Posterior vena cava (tissue), 2 donors: ENCODE measurements at regions not wholly inside any gene's neighbourhood (a gene's known extent, or its start where the extent isn't known, plus 50 kb on each side); places are given as distances from the start of the nearest gene placed in this dataset.
A peak's percentile ranks its signal among the peaks of the same experiment; 100 is the strongest.

Experiments
- DNase-seq: peaks from one replicate; pipeline ENCODE4 v3.0.0-alpha.2; 2020; ENCODE audit warnings: low spot score
- intact Hi-C, 2 donors: fragments of 100-400 bp; cut with DNase I; formaldehyde crosslinking; loops; one replicate each; pipeline versions ENCODE4 v1.14.1 to v1.14.2; 2022 to 2023
- donor health status: DM: yes; HTN: yes; CAD: no.
- donor health status: DM: yes; HTN: yes; CAD: no.

DNA sequence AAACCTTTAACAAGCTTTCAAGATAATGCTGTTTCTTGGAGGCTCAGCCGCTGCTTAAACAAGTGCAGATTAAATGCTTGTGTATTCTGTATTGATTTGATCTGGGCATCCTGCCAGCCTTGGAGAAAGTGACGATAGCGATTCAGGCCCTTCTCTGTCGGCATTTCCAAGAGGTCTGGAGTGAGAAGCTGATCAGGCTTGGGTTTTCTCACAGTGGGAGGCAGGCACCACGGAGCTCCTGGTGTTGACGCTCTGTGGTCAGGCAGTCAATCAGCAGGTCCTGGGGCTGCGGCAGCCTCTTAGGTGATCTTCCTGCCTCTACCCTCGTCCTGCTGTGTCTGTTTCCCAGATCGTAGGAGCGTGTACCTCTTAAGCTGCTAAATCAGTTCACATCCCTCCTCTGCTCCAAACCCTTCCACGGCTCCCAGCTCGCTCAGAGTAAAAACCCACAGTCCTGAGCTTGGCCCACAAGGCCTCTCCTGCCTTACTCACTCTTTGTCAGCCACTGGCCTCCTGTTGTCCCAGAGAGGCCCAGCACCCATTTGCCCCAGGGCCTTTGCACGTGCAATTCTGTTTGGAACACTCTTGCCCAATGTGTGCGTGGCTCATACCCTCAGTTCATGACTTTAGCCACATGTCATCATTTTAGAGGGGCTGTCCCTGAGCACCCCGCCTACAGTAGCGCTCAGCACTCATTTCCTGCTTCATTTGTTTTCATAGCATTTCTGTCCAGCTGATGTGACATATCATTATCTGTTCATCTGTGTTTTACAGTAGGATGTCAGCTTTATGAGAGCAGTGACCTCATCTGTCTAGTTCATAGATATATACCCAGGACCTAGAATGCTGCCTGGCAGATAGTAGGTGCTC, 155.4 kb downstream of the AACS start:
- no peak for DNase-seq
- intact Hi-C loops, result no loop called here

DNA sequence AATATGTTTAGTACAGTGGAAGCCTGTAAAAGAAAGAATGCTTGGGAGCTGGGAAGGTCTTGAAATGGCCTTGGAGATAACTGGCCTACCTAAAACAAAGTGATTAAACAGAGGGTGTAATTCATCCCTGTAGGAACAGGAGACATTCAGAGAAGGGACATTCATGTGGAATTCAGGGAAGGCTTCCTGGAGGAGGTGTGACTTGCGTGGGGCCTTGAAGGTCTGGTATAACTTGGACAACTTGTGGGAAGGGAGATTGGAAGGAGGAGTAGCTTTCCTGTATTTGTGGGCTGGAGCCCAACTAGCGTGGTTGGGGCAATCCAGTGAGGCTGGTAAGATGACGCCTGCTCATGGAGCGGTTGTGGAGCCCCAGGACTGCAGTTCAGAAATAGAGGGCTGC, 156.4 kb downstream of the AACS start:
- no peak for DNase-seq
- intact Hi-C loops, result no loop called here

DNA sequence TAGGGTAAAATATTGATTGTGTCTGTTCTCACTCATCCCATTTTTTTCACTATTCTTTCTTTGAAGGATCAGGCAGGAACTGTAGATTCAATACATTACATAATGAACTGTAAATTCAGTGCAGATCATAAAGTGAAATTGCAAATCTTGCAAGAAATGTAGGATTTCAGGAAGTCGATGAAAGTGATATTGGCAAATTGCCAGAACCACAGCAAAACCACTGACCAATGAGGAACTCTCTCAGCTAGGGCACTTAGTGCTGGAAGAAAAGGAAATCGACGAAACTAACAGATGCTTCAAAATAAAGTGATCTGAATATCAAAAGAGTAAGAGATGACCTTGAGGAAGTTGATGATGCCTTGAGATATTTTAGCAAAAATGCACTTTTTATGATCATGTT, 157.6 kb downstream of the AACS start:
- intact Hi-C loops, result no loop called here
- no peak for DNase-seq

DNA sequence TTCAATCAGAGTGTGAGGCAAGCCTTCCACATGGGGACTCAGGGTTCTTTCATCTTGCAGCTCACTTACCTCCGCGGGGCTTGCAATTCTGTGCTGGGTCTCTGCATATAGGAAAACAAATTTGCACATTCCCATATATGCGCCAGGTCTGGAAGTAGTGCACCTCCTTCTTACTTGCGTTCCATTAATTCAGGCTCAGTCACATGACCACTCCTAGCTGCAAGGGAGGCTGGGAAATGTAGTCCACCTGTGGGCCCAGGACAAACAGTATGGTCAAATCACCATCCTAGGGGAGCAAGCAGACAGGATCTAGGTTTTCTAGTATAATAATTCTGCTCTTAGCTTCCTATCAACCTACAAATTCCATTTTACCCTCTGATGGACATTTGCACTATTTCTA, 160.4 kb downstream of the AACS start:
- no peak for DNase-seq
- intact Hi-C loops, result no loop called here

DNA sequence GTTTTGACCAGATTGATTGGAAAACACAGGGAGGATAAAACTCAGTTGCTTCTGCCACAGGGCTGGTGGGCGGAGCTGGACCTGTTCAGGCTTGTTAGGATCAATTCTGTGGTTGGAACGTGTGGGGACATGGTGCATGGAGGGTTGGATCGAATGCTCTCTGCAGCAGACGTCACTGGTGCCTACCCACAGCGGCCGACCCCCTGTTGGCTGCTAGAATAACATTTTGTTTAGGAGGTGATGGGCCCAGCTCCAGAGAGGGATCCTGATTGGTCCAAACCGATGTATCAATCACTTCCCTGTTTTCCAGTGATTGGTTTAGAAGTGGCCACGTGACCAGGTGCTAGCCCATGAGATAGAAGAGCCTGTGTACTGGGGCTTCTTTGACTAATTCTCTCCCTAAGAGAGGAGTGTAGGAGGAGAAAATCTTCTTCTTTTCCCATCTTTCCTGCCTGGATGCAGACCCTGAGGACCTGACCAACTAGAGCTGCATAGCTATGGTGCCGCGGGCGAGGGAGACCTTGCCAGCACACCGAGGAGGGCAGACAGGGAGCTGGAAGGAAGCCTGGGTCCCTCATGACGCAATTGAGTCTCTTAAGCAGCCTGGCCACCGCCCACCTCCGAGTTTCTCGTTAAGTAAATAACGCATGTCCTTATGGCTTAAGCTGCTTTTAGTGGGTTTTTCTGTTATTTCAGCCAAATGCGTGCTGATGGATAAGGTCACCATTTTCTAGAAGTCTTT, 163.5 kb downstream of the AACS start:
- DNase-seq, result peak; percentile 54
- intact Hi-C loops, result no loop called here

DNA sequence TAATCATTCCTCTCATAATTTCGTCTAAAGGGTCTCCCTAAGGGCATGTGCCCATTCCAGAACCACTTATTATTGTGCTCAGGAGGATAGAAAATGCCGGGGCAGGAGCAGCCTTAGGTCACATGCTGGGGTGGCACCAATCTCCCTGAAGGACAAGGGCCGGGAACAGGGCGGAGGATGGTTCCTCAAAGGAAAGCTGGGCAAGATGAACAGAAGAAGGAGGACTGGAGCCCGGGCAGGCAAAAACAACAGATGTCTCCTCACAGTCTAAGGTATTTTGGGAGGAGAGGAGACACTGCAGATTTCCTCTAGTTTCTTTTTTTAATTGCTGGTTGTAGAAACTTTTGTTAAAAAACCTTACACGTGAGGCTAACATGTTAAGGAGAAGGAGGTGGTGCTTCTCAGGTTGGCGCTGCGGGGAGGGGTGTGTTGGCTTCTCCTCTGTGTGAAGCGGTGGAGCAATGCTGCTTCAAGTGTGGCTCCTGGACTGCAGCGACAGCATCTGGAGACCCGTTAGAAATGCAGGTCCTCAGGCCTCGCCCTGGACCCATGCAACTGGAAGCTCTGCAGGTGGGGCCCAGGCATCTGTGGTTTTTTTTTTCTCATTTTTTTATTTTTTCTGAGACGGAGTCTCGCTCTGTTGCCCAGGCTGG, 164.8 kb downstream of the AACS start:
- peak; percentile 51 for DNase-seq
- intact Hi-C loops, result no loop called here

DNA sequence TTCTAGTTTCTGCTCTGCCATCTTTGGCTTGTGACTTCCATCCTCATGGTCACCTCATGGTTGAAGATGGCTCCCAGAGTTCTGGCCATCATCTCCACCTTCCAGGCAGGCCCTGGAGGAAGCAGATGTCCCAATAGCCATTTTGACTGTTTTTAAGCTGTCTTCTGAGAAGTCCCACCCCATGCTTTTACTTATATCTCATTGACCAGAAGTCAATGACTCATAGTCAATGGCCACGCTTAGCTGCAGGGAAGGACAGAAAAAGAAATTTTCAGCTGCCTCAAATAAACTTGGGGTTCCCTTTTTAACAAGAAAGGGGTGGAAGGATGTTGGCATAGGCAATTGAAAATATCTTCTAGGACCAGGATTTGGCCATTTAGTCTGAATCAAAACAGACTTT, 168.1 kb downstream of the AACS start:
- intact Hi-C loops, result no loop called here

DNA sequence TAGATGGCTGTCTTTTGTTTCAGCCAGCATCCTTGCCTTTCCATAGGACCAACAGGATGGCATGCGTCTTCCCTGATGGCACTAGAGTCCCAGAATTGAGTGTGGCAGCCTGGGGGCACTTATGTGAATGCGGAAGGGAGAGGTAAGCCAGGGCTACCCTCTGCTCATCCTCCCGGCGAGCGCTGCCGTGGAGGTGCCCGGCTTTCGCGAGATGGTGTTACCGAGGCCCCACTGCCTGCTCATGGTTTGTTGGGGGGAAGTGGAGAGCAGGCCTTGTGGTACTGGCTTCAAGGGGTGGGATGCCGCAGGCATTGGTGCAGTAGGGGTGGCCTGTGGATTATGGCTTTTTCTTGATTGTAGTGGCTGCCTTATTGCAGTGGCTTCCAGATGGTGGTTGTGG, 174.3 kb downstream of the AACS start:
- peak; percentile 66 for DNase-seq
- intact Hi-C loops, result no loop called here

More for the DNA sequence above, 168.1 kb downstream of the AACS start:
- peak; percentile 8 for DNase-seq

DNA sequence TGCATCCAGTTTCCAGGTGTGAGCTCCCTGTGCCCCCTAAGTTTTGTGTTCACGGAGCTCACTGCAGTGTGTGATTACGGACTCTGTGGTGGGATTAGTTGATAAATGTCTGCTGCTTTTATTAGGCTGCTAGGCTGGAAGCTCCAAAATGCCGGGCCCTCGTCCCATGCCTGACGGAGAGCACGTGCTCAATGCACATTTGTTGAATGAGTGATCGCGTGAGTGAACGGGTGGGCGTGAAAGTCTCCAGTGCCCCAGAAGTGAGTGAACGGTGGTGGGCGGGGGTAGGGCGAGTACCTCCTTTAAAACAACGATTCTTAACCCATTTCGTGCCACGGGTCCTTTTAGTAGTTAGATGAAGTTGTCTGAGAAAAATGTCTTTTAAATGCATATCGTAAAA, 175.5 kb downstream of the AACS start:
- intact Hi-C loops, result no loop called here
- peak; percentile 57 for DNase-seq

DNA sequence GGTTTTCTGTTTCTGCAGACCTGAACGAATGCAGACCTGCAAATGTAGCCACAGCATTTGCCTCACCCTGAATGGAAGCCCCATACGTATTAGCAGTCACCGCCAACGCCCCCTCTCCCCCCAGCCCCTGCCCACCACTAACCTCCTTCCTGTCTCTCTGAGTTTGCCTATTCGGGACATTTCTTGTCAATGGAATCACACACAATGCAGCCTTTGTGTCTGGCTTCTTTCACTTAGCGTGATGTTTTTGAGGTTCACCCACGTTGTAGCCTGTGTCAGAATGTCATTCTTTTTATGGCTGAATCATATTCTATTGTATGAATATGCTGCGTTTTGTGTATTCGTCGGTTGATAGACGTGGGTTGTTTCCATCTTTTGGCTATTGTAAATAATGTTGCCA, 178.6 kb downstream of the AACS start:
- intact Hi-C loops, result no loop called here
- DNase-seq, result no peak

DNA sequence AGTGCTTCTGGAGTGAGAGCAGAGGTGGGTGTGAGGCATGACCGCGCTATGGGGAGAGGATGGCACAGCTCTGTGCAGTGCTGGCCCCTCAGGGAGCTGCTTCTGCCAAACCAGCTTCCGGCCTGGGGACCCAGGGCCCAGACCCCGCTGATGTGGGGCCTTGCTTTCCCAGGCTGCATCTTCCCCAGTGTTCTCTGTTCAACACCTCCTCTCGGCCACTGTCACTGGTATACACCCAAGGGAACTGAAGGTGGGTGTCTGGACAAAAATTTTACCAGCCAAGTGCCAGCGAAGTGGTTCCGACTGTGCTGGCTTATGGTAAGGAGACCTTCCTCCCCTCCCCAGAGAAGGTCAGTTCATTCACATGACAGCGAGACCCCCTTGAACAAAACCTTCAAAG, 179.1 kb downstream of the AACS start:
- peak; percentile 57 for DNase-seq
- intact Hi-C loops, result no loop called here

DNA sequence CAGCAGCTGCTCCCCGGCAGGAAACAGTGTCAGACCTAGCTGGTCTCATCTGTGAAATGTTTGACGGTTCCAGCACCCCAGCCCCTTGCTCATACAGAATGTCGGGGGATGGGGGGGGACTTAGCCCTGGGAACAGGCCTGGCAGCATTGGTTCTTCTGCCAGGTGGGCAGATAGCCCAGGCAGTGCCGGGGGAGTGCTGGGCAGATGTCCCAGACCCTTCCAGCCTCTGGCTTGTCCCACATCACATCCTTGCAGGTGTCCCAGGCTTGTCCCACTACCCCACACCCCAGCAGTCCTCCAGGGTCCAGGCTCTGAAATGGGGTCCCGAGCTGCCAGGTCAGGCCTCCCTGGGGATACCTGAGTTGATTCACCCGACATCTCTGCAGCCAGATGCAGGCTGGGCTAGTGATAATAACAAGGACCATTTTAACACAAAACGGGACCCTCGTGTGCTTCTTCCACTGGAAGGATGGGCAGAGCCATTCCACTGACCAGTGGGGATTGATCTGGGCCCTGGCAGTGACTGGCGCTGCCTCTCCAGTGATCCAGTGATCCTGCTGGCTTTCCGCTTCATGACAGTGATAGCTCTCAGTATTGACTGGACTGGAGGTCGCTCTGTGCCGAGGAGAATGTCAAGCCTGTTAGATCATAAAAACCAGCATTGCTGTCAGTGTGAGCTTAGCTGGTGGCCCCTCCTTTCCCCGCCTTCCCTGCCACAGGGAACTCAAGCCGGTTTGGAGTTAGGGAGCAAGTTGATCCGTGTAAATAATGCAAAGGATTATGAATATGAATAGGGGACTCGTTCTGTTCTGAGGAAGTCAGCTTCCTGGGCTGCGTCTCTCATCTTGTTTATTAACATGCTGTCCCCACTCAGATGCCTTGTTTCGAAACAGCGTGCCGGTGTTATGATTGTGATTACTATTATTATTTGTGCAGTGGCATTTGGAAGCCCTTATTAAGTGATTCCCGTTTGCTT, 180.6 kb downstream of the AACS start:
- peak; percentile 59 for DNase-seq
- intact Hi-C loops, result no loop called here

DNA sequence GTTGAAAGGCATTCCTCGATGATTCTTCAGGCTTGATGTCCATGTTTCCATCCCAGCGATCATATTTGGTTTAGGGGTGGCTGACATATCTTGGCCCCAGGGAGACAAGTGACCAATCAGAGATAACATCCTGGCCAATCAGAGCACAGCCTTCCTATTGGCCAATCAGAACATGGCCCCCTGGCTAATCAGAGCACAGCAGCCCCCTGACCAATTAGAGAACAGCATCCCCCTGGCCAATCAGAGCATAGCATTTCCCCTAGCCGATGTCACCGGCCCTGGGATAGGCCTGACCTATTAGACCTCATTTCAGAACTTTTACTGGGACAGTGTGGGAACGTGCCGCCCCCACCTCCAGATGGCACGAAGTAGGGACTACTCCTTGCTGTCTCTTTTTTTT, 182.2 kb downstream of the AACS start:
- intact Hi-C loops, result no loop called here
- DNase-seq, result peak; percentile 54

DNA sequence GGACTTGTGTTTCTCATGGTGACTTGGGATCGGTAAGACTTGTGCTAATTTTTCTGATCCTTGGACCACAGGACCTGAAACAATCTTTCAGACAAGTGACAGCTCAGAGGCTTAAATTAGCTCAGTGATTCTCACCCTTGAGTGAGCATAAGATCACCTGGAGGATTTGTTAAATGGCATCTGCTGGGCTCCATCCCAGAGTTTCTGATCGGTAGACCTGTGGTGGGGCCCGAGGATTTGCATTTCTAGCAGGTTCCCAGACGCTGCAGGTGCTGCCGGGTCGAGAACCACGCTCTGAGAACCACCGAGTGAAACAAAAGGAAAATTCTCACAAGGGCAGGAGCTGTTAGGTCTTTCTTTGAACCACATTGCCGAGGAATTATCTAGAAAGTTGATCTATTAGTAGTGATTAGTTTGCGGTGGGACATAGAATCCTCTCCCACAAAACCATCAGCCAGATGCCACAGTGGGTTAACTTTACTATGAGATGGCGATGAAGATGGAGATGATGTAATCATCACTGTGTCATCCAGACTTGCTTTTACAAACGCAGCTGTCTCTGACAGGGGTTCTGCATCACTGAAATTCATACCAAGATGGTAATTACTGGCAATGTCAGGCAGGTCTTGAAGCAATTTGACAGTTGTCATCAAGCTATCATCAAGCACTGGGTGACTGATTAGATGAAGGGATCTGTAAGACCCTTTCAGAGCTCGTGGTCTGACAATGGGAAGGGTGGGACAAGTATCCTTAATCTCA, 184.0 kb downstream of the AACS start:
- DNase-seq, result no peak
- intact Hi-C loops, result no loop called here

DNA sequence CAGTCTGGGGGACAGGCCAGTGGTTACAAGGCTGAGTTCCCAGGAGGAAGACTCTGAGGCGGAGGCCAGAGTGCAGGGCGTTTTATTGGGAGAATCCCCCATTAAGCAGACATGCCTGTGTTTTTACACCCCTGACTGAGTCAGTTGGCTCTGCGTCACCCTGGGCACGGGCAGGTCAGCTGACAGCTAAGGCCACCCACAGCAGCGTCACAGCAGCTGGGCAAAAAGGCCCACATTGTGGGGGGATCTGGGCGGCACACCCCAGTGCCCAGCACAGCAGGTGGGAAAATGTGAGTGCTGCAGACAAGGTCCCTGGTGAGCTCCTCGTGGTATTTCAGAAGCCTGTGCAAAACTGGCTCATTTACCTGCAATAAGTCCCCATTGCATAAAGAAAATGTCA, 184.7 kb downstream of the AACS start:
- intact Hi-C loops, result no loop called here
- peak; percentile 65 for DNase-seq

DNA sequence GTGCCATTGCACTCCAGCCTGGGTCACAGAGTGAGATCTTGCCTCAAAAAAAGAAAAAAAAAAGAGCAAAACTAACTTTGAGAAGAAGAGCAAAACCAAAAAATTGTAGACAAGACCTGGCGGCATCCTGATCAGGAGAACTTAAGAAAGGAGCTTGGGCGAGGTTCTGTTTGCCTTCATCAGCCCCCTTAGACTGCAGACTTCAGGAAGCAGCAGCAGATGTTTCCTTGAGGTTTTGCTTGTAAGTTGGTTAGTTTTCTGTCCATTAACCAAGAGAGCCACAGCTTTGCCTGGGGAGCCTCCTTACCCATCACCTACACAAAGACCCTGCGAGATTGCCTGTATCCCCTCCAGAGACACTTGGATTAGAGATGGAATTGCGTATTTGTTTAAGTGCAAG, 189.0 kb downstream of the AACS start:
- peak; percentile 24 for DNase-seq
- intact Hi-C loops, result no loop called here

DNA sequence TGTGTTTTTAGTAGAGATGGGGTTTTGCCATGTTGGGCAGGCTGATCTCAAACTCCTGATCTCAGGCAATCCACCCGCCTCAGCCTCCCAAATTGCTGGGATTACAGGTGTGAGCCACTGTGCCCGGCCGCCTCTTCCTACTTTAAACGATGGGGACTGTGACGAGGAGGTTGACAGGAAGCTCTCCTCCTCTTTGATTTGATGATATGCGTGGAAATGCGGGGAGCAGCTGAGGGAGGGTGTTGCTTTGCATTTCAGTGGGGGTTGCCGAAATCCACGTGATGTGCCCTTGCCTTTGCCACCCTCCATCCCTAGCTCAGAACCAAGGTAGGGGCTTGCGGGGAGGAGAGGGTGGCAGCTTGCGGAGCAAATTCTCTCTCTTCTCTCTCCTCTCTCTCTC, 189.6 kb downstream of the AACS start:
- intact Hi-C loops, result no loop called here

DNA sequence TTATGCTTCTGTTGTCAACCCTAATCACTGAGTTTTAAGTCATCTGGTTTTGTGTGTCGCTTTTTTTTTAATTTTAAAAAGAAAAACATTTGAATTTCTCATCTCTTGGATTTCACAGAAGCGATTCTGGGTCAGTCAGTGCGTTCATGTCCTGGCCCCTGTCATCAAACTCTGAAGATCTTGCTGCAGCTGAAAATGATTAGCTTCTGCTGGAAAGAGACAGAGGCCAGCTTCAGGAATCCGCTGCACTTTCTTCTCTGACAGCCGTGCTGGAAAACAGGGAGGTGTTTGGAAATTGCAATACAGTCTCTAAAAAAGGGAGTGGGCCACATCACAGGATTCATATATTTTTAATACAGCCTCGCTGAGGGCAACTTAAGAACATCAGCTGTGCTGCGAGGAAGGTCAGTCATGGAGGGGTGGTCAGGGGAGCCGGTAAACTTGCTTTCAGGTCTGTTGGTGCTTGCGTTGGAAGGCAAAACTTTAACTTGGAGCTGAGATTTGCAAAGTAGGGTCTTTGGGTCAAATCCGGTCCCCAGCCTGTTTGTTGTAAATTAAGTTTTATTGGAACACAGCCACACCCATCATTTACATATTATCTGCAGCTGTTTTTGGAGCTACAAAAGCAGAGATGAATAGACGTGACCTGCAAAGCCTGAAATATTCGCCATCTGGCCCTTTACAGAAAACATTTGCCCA, 190.8 kb downstream of the AACS start:
- DNase-seq, result peak; percentile 34
- intact Hi-C loops, result no loop called here

More for the DNA sequence above, 189.6 kb downstream of the AACS start:
- DNase-seq, result peak; percentile 50
